ENCODE measurements at regions not wholly inside any gene's neighbourhood (a gene's known extent, or its start where the extent isn't known, plus 50 kb on each side); places are given as distances from the start of the nearest gene placed in this dataset.

- TF ChIP-seq CTCF (conservative IDR thresholded peaks at IDR 0.05 in 1 of 2, IDR thresholded peaks at IDR 0.05 in 1 of 2; ENCODE audit: extremely low read depth in 1 of 2, insufficient read depth in 1 of 2, low read depth in 1 of 2, low read length in 2 of 2) (no peak), EZH2 (IDR thresholded peaks at IDR 0.05; ENCODE audit: borderline replicate concordance, low read length) (no peak)
Measured at GRCh38 chr3:74858086-74858485, 243.6 kb upstream of the CNTN3 start.

Data from mammary epithelial cell (primary cell).